MG63 (cell line): ENCODE measurements at regions not wholly inside any gene's neighbourhood (a gene's known extent, or its start where the extent isn't known, plus 50 kb on each side); places are given as distances from the start of the nearest gene placed in this dataset.
A peak's percentile ranks its signal among the peaks of the same experiment; 100 is the strongest.
"Not testable (repeated sequence)": the region's sequence is repeated elsewhere in the genome, so short reads cannot be mapped to it uniquely, and the experiment has no call there.

Experiments used
- DNase-seq: peaks from one replicate; pipeline ENCODE4 v3.0.0-alpha.2; 2020
- H3K27me3 ChIP-seq: fragments of 250-450 bp; sonication (Bioruptor Pico); 2 replicates; pipeline ENCODE4 v1.5.1; 2020; ENCODE audit warnings: mild to moderate bottlenecking, moderate library complexity
- H3K36me3 ChIP-seq: fragments of 250-450 bp; sonication (Bioruptor Pico); 2 replicates; pipeline ENCODE4 v1.5.1; 2020; ENCODE audit warnings: mild to moderate bottlenecking, moderate library complexity
- H3K4me3 ChIP-seq: fragments of 250-450 bp; sonication (Bioruptor Pico); 2 replicates; pipeline ENCODE4 v1.5.1; 2020; ENCODE audit warnings: mild to moderate bottlenecking, moderate library complexity
- H3K9me3 ChIP-seq: fragments of 250-450 bp; sonication (Bioruptor Pico); 2 replicates; pipeline ENCODE4 v1.5.1; 2020; ENCODE audit warnings: mild to moderate bottlenecking, moderate library complexity

- no peak for DNase-seq
- Histone ChIP-seq H3K27me3 (no peaks in the 10 kb centered on the region; the same call in 1 of the 2 replicates), H3K4me3 (no peak overlapping the region), H3K36me3 (no peaks in the 10 kb centered on the region), H3K9me3 (no peaks in the 10 kb centered on the region)
Measured at GRCh38 chr22:48403521-48404403, 1423.9 kb downstream of the BRD1 start.

- no peak for DNase-seq
Measured at GRCh38 chr22:48402591-48403031, 1425.1 kb downstream of the BRD1 start.

GRCh38 chr22:48401523-48401922, 1426.2 kb downstream of the BRD1 start:
- not testable (repeated sequence) for H3K4me3 ChIP-seq, DNase-seq, H3K9me3 ChIP-seq, H3K36me3 ChIP-seq, H3K27me3 ChIP-seq

More at GRCh38 chr22:48402591-48403031, 1425.1 kb downstream of the BRD1 start:
- Histone ChIP-seq H3K36me3 (no peaks in the 10 kb centered on the region), H3K27me3 (no peaks in the 10 kb centered on the region; the same call in 1 of the 2 replicates), H3K4me3 (no peak overlapping the region), H3K9me3 (no peaks in the 10 kb centered on the region)

- DNase-seq = no peak
- no peak overlapping the region for H3K4me3 ChIP-seq
- H3K27me3 ChIP-seq = no peaks in the 10 kb centered on the region
- no peaks in the 10 kb centered on the region for H3K9me3 ChIP-seq
- H3K36me3 ChIP-seq = no peaks in the 10 kb centered on the region
Measured at GRCh38 chr22:48398181-48398905, 1429.3 kb downstream of the BRD1 start.

GRCh38 chr22:48397531-48398180, 1430.0 kb downstream of the BRD1 start:
- H3K27me3 ChIP-seq = no peaks in the 10 kb centered on the region
- H3K36me3 ChIP-seq = no peaks in the 10 kb centered on the region
- no peak overlapping the region for H3K4me3 ChIP-seq
- no peaks in the 10 kb centered on the region for H3K9me3 ChIP-seq
- DNase-seq = no peak

- H3K36me3 ChIP-seq = no peaks in the 10 kb centered on the region
- DNase-seq = no peak
- H3K9me3 ChIP-seq = no peaks in the 10 kb centered on the region
- no peak overlapping the region for H3K4me3 ChIP-seq
- no peaks in the 10 kb centered on the region for H3K27me3 ChIP-seq
Measured at GRCh38 chr22:48396785-48397530, 1430.7 kb downstream of the BRD1 start.

- Histone ChIP-seq H3K36me3 (no peaks in the 10 kb centered on the region), H3K9me3 (no peaks in the 10 kb centered on the region), H3K4me3 (no peak overlapping the region), H3K27me3 (no peaks in the 10 kb centered on the region)
- DNase-seq = no peak
Measured at GRCh38 chr22:48396091-48396784, 1431.4 kb downstream of the BRD1 start.

- H3K9me3 ChIP-seq = no peaks in the 10 kb centered on the region
Measured at GRCh38 chr22:48395201-48395600, 1432.5 kb downstream of the BRD1 start.

GRCh38 chr22:48394787-48395186, 1432.9 kb downstream of the BRD1 start:
- Histone ChIP-seq H3K36me3 (no peaks in the 10 kb centered on the region), H3K27me3 (no peaks in the 10 kb centered on the region), H3K4me3 (no peak overlapping the region), H3K9me3 (no peaks in the 10 kb centered on the region)
- no peak for DNase-seq

More at GRCh38 chr22:48395201-48395600, 1432.5 kb downstream of the BRD1 start:
- H3K4me3 ChIP-seq = no peak overlapping the region
- H3K36me3 ChIP-seq = no peaks in the 10 kb centered on the region
- no peak for DNase-seq
- H3K27me3 ChIP-seq = no peaks in the 10 kb centered on the region

GRCh38 chr22:48393885-48394284, 1433.8 kb downstream of the BRD1 start:
- H3K9me3 ChIP-seq = no peaks in the 10 kb centered on the region
- no peaks in the 10 kb centered on the region for H3K27me3 ChIP-seq
- no peaks in the 10 kb centered on the region for H3K36me3 ChIP-seq
- no peak for DNase-seq
- H3K4me3 ChIP-seq = no peak overlapping the region

- H3K27me3 ChIP-seq = no peaks in the 10 kb centered on the region
- no peaks in the 10 kb centered on the region for H3K9me3 ChIP-seq
- H3K4me3 ChIP-seq = no peak overlapping the region
- no peaks in the 10 kb centered on the region for H3K36me3 ChIP-seq
- peak; percentile 5 for DNase-seq
Measured at GRCh38 chr22:48393041-48393370, 1434.7 kb downstream of the BRD1 start.

GRCh38 chr22:48391820-48392219, 1435.9 kb downstream of the BRD1 start:
- Histone ChIP-seq H3K9me3 (no peaks in the 10 kb centered on the region; the same call in 1 of the 2 replicates), H3K36me3 (no peaks in the 10 kb centered on the region), H3K4me3 (no peak overlapping the region), H3K27me3 (no peaks in the 10 kb centered on the region)
- DNase-seq = no peak

GRCh38 chr22:48391171-48391711, 1436.4 kb downstream of the BRD1 start:
- Histone ChIP-seq H3K27me3 (no peaks in the 10 kb centered on the region), H3K9me3 (no peaks in the 10 kb centered on the region; the same call in 1 of the 2 replicates), H3K4me3 (no peak overlapping the region), H3K36me3 (no peaks in the 10 kb centered on the region)
- no peak for DNase-seq

- Histone ChIP-seq H3K4me3 (no peak overlapping the region), H3K9me3 (peaks cover 5% of the 10 kb centered on the region; the same call in 1 of the 2 replicates), H3K36me3 (no peaks in the 10 kb centered on the region), H3K27me3 (no peaks in the 10 kb centered on the region)
- no peak for DNase-seq
Measured at GRCh38 chr22:48389916-48390315, 1437.8 kb downstream of the BRD1 start.

- H3K27me3 ChIP-seq = no peaks in the 10 kb centered on the region
- peaks cover 7% of the 10 kb centered on the region; the same call in 1 of the 2 replicates for H3K9me3 ChIP-seq
- no peak overlapping the region for H3K4me3 ChIP-seq
- DNase-seq = no peak
- H3K36me3 ChIP-seq = no peaks in the 10 kb centered on the region
Measured at GRCh38 chr22:48382197-48382596, 1445.5 kb downstream of the BRD1 start.
